SK-N-MC (cell line): ENCODE measurements at regions not wholly inside any gene's neighbourhood (a gene's known extent, or its start where the extent isn't known, plus 50 kb on each side); places are given as distances from the start of the nearest gene placed in this dataset.

ENCODE experiments used
- DNase-seq: peaks from one replicate; pipeline ENCODE4 v3.0.0-alpha.2; 2011; ENCODE audit warnings: low read depth, low spot score
- H3K27ac ChIP-seq: fragments of 200-600 bp; sonication (generic); 2 replicates; pipeline ENCODE4 v1.5.1; 2016; ENCODE audit warnings: mixed run types
- H3K36me3 ChIP-seq: fragments of 200-600 bp; sonication (generic); 2 replicates; pipeline ENCODE4 v1.6.1; 2017; ENCODE audit warnings: antibody characterized with exemption, low read length, mixed read lengths; ENCODE audit not compliant: insufficient read depth
- H3K4me3 ChIP-seq: fragments of 200-600 bp; sonication (generic); 2 replicates; pipeline ENCODE4 v1.5.1; 2016
- H3K9ac ChIP-seq: fragments of 200-600 bp; sonication (generic); 2 replicates; pipeline ENCODE4 v1.8.0; 2017; ENCODE audit warnings: mixed run types, mixed read lengths; ENCODE audit not compliant: insufficient read length
- H3K9me3 ChIP-seq: fragments of 200-600 bp; sonication (generic); 2 replicates; pipeline ENCODE4 v1.6.1; 2017; ENCODE audit warnings: low read depth, mild to moderate bottlenecking, antibody characterized with exemption, low read length, moderate library complexity, mixed read lengths
- EZH2 ChIP-seq: fragments of 200-600 bp; sonication (generic); IDR thresholded peaks from one replicate; pipeline ENCODE4 v1.6.1; 2017; ENCODE audit warnings: antibody characterized with exemption
- FOXP2 ChIP-seq: optimal IDR thresholded peaks from 2 replicates; pipeline ENCODE3; 2011; ENCODE audit warnings: mild to moderate bottlenecking, moderate library complexity; ENCODE audit not compliant: insufficient read depth; ENCODE audit errors: extremely low read length, control extremely low read depth
- POLR2AphosphoS5 ChIP-seq: IDR thresholded peaks from 2 replicates; pipeline ENCODE4 v1.6.1; 2012; ENCODE audit warnings: mild to moderate bottlenecking, low read depth, low read length, borderline replicate concordance

DNA sequence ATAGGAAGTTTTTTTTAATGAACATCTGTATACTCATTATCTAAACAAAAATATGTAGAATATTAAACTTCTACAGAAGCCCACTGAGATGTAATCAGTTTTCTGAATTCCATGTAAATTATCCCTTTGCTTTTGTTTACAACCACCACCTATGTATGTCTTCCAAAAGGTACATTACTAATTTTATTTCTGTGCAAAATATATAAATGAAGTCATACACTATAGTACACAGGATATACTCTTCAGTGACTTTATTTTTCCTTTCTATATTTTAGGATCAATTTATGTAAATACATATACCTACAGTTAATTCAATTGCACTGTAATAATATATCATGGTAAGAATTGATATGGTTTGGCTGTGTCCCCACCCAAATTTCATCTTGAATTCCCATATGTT is 1236.9 kb downstream of the DNAJB9 start:
- no peak overlapping the region for H3K4me3 ChIP-seq
- DNase-seq, result no peak
- no peak overlapping the region for H3K9ac ChIP-seq
- no peak overlapping the region for H3K27ac ChIP-seq
- TF ChIP-seq FOXP2, result no peak
- TF ChIP-seq POLR2AphosphoS5, result no peak
- no peak for TF ChIP-seq EZH2
- H3K9me3 ChIP-seq, result no peaks in the 10 kb centered on the region
- H3K36me3 ChIP-seq, result no peaks in the 10 kb centered on the region

DNA sequence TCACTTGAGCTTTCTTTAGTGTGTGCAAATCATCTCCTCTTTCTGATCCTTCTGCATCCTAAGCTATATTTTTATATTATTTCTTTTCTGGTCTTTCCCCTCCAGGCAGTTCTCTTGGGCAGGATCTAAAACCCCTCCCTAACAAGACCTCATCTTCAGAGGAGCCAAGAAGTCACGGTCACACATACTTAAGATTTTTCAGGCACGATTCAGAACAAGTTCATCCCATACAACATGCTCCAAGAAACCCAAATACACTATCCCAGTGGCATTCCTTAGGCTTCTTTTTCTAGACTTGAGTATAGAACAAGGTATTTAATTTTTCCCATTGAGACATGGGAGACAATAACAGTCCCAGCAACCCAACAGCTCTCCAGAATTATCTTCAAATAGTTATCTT is 1251.5 kb downstream of the DNAJB9 start:
- TF ChIP-seq POLR2AphosphoS5 (no peak), EZH2 (no peak), FOXP2 (no peak)

DNA sequence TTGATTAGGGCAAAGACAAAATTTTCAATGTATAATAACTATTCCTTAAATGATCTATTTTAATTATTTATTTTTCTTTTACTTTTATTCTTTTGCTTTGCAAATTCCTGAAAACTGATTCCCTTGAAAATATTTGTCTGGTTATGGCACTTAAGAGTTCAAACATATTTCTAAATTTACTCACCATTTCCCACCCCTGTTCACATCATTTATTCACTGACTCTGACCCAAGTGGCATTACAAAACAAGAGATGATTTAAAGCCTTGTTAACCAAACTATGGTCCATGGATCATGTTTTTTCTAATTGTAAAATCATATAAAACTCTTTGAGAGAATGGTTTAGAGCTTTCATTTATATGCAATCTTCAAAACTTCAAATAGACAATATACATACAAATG is 1256.1 kb upstream of the LRRN3 start:
- no peak overlapping the region for H3K27ac ChIP-seq
- no peak overlapping the region for H3K9ac ChIP-seq
- H3K9me3 ChIP-seq, result no peaks in the 10 kb centered on the region
- H3K36me3 ChIP-seq, result no peaks in the 10 kb centered on the region
- H3K4me3 ChIP-seq, result no peak overlapping the region
- no peak for TF ChIP-seq EZH2
- TF ChIP-seq POLR2AphosphoS5, result no peak
- no peak for TF ChIP-seq FOXP2
- no peak for DNase-seq

More for the DNA sequence above, 1251.5 kb downstream of the DNAJB9 start:
- Histone ChIP-seq H3K9ac (no peak overlapping the region), H3K36me3 (no peaks in the 10 kb centered on the region), H3K27ac (no peak overlapping the region), H3K9me3 (no peaks in the 10 kb centered on the region), H3K4me3 (no peak overlapping the region)
- DNase-seq, result no peak

DNA sequence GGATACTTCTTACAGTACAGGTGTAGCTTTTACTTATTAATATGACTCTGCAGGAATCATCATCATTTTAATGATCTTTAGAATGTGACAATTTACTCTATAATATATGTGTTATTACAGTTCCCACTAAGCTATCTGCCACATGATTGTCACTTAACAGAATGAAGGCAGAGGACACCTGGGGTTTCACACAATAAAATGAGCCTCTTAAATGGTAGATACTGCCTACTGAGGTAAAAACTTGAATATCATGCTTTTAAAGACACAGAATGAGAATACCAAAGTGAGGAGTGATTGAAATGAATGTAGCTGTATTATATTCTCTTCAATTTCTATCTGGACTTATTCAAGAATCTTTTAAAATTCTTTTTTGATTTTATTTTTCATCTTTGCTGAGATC is 1255.3 kb upstream of the LRRN3 start:
- no peaks in the 10 kb centered on the region for H3K9me3 ChIP-seq
- H3K27ac ChIP-seq, result no peak overlapping the region
- H3K36me3 ChIP-seq, result no peaks in the 10 kb centered on the region
- H3K9ac ChIP-seq, result no peak overlapping the region
- DNase-seq, result no peak
- TF ChIP-seq EZH2, result no peak
- no peak for TF ChIP-seq POLR2AphosphoS5
- TF ChIP-seq FOXP2, result no peak
- no peak overlapping the region for H3K4me3 ChIP-seq

DNA sequence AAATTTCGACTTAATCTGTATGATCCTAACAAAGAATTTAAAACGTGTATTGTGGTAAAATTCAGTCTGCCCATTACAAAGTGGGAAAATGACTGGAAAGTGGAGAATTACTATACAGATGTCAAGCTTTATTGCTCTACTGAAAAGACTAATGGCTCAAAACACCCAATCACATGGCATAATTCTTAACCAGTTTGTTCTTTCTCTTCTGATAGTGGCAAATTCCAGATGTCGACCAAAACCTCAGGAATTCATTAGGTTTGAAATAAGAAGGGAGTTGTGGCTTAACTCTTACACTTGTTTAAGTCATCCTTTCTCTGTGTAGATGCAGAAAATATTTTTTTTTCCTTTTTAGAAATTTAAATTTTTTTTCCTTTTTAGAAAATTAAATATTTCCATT is 1254.9 kb upstream of the LRRN3 start:
- H3K36me3 ChIP-seq, result no peaks in the 10 kb centered on the region
- H3K9ac ChIP-seq, result no peak overlapping the region
- H3K4me3 ChIP-seq, result no peak overlapping the region

DNA sequence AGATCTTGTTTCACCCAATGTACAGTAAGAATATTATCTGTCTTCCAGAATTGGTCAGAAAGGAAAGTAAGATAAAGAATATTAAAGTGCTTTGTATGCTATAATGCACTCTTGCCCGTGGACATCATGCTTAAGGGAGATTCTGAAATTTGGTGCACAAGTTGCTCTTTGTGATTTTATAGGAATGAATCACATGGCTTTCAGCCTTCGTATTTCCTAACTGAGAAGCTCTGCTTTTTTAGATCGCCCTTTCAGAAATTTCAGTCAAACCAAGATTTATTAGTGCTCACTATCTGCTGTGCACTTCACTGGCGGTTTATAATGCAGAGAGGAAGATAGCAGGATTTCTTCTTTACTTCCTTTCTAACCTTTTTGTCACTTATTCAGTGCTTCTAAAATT is 1248.5 kb upstream of the LRRN3 start:
- Histone ChIP-seq H3K9ac (no peak overlapping the region), H3K9me3 (no peaks in the 10 kb centered on the region), H3K4me3 (no peak overlapping the region), H3K36me3 (no peaks in the 10 kb centered on the region), H3K27ac (no peak overlapping the region)
- DNase-seq, result no peak
- TF ChIP-seq POLR2AphosphoS5 (no peak), FOXP2 (no peak), EZH2 (no peak)

More for the DNA sequence above, 1254.9 kb upstream of the LRRN3 start:
- no peak for DNase-seq
- Histone ChIP-seq H3K27ac (no peak overlapping the region), H3K9me3 (no peaks in the 10 kb centered on the region)
- TF ChIP-seq POLR2AphosphoS5 (no peak), FOXP2 (no peak), EZH2 (no peak)

DNA sequence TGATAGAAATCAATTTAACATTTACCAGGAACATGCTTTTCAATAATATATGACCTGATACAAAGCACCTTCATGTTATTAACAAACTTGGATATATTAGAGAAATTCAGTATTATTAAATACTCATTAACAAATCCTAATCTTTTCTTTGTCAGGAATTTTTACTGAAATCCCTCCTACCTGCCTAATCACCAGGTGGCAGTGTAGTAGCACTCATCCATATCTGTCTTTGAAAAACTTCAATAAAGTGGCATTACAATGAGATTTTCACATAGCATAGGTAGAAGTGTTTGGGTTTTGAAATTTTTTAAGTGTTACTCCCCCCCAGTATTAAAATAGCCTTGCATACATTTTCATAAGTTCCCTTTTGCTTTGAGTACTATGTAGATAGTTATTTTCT is 1246.6 kb upstream of the LRRN3 start:
- no peak for DNase-seq
- Histone ChIP-seq H3K9me3 (no peaks in the 10 kb centered on the region), H3K27ac (no peak overlapping the region), H3K4me3 (no peak overlapping the region), H3K9ac (no peak overlapping the region), H3K36me3 (no peaks in the 10 kb centered on the region)
- TF ChIP-seq FOXP2 (no peak), EZH2 (no peak), POLR2AphosphoS5 (no peak)

DNA sequence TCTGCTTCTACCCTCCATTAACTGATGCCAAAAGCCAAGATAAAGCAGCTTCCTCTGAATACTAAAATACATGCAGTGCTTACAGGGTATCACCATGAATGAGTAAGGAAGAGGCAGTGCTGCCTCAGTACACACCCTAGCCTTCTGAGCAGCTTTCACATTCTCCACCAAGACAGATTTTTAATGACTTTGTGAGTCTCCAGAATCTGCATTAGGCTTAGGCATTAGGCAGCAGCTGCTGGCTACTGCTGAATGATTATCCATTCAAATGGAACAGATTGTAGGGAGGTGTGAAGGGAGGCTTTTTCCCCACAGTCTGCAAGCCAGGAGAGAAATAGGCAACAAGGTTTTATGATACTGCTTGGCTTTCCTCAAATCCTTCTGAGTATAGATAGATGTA is 1226.7 kb upstream of the LRRN3 start:
- H3K27ac ChIP-seq, result no peak overlapping the region

DNA sequence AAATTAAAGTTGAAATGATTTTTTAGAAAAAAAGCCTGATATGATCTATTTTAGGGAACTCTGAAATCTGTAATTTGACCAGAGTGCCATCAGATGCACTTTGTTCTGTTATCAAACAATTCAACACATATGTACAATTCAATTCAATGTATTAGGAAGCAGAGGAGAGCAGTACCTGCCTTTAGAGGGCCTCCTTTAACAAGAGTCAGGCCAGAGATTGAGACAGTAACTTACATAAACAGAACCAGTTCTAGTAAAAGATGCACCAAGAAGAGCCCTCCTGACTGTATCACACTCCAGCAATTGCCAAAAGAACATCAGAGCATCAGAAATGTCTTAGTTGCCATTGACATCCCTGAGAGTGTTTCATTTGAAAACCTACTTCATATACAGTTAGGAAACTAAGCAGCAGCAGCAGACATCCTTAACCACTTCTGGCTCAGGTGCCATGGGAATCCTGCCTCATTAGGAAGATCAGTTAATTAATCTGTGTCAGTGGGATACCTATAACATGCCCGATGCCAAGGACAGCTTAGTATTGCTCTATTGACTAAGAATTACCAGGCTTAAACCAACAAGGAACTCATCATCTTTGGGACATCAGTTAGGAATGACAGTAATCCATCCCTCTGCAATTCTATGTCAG is 1222.6 kb upstream of the LRRN3 start:
- H3K9me3 ChIP-seq, result no peaks in the 10 kb centered on the region
- H3K9ac ChIP-seq, result no peak overlapping the region
- H3K36me3 ChIP-seq, result no peaks in the 10 kb centered on the region
- H3K4me3 ChIP-seq, result no peak overlapping the region
- TF ChIP-seq POLR2AphosphoS5 (no peak), FOXP2 (no peak), EZH2 (no peak)
- DNase-seq, result no peak
- H3K27ac ChIP-seq, result no peak overlapping the region

More for the DNA sequence above, 1226.7 kb upstream of the LRRN3 start:
- no peak overlapping the region for H3K4me3 ChIP-seq
- DNase-seq, result no peak
- H3K9ac ChIP-seq, result no peak overlapping the region
- no peaks in the 10 kb centered on the region for H3K36me3 ChIP-seq
- TF ChIP-seq EZH2 (no peak), POLR2AphosphoS5 (no peak), FOXP2 (no peak)
- H3K9me3 ChIP-seq, result no peaks in the 10 kb centered on the region
